PC-3 (cell line): ENCODE measurements at regions not wholly inside any gene's neighbourhood (a gene's known extent, or its start where the extent isn't known, plus 50 kb on each side); places are given as distances from the start of the nearest gene placed in this dataset.
A peak's percentile ranks its signal among the peaks of the same experiment; 100 is the strongest.

Source experiments
- ATAC-seq: fragments of 200-7000 bp; cut with Tn5 transposase; 2 replicates; pipeline ENCODE4 v1.9.1; 2020; ENCODE audit warnings: mild to moderate bottlenecking, moderate library complexity
- BruUV-seq: library from RNA; stranded (reverse); fragments of 400-500 nt; replicated peaks from 2 replicates; lab custom pipeline; 2021; lab: Mats Ljungman, UMichigan
- CTCF ChIA-PET: fragments of 300-600 bp; sonication (Branson Sonifier 250); formaldehyde crosslinking; loops from one replicate; lab custom pipeline; 2022; ENCODE audit warnings: antibody characterized with exemption; lab: Charles Lee
- POLR2A ChIA-PET: fragments of 300-600 bp; sonication (Branson Sonifier 250); formaldehyde crosslinking; loops from one replicate; lab custom pipeline; 2022; ENCODE audit warnings: antibody characterized with exemption; ENCODE audit not compliant: unreplicated experiment; lab: Charles Lee
- DNase-seq: peaks from one replicate; pipeline ENCODE4 v3.0.0-alpha.2; 2015
- H2AFZ ChIP-seq: fragments of 300-600 bp; sonication (generic); 2 replicates; pipeline ENCODE4 v1.6.0; 2016; ENCODE audit warnings: antibody characterized with exemption, low read length
- H3F3A ChIP-seq: fragments of 300-600 bp; sonication (generic); one replicate; pipeline ENCODE4 v1.6.0; 2017; ENCODE audit warnings: antibody characterized with exemption, low read length, control low read depth, mild to moderate bottlenecking; ENCODE audit not compliant: unreplicated experiment
- H3K27ac ChIP-seq: fragments of 300-600 bp; sonication (generic); 2 replicates; pipeline ENCODE4 v1.5.1; 2016; ENCODE audit warnings: mild to moderate bottlenecking, low read length
- H3K27me3 ChIP-seq: fragments of 300-600 bp; sonication (generic); 2 replicates; pipeline ENCODE4 v1.6.1; 2016; ENCODE audit warnings: low read length, mixed read lengths
- H3K36me3 ChIP-seq: fragments of 300-600 bp; sonication (generic); 2 replicates; pipeline ENCODE4 v1.6.1; 2016; ENCODE audit warnings: low read depth, mixed run types, low read length, mixed read lengths
- H3K4me1 ChIP-seq: fragments of 300-600 bp; sonication (generic); 2 replicates; pipeline ENCODE4 v1.5.1; 2016; ENCODE audit warnings: low read length; ENCODE audit not compliant: insufficient read depth
- H3K4me2 ChIP-seq: fragments of 300-600 bp; sonication (generic); 2 replicates; pipeline ENCODE4 v1.6.0; 2016; ENCODE audit warnings: low read length
- H3K4me3 ChIP-seq: fragments of 300-600 bp; sonication (generic); 2 replicates; pipeline ENCODE4 v1.5.1; 2016; ENCODE audit warnings: mild to moderate bottlenecking, low read length, mixed read lengths
- H3K79me2 ChIP-seq: fragments of 300-600 bp; sonication (generic); 2 replicates; pipeline ENCODE4 v1.6.1; 2017; ENCODE audit warnings: low read length, mixed read lengths
- H3K9ac ChIP-seq: fragments of 300-600 bp; sonication (generic); 2 replicates; pipeline ENCODE4 v1.6.0; 2016; ENCODE audit warnings: mild to moderate bottlenecking, low read length
- H3K9me2 ChIP-seq: fragments of 300-600 bp; sonication (generic); replicated peaks from 2 replicates; pipeline ENCODE4 v1.6.1; 2016; ENCODE audit warnings: mixed run types, low read length, mixed read lengths
- H3K9me3 ChIP-seq: fragments of 300-600 bp; sonication (generic); 2 replicates; pipeline ENCODE4 v1.6.1; 2016; ENCODE audit warnings: low read length, mixed read lengths
- H4K20me1 ChIP-seq: fragments of 300-600 bp; sonication (generic); 2 replicates; pipeline ENCODE4 v1.6.1; 2016; ENCODE audit warnings: low read length, mixed read lengths
- CTCF ChIP-seq: fragments of 300-600 bp; sonication (generic); conservative IDR thresholded peaks from 2 replicates; pipeline ENCODE4 v1.5.1; 2017; ENCODE audit warnings: antibody characterized with exemption, low read depth, mild to moderate bottlenecking, low read length
- EZH2 ChIP-seq: fragments of 300-600 bp; sonication (generic); IDR thresholded peaks from one replicate; pipeline ENCODE4 v1.6.1; 2017; ENCODE audit warnings: antibody characterized with exemption, mild to moderate bottlenecking, low read length; ENCODE audit not compliant: unreplicated experiment
- EZH2phosphoT487 ChIP-seq: fragments of 300-600 bp; sonication (generic); IDR thresholded peaks from 2 replicates; pipeline ENCODE4 v1.6.1; 2018; ENCODE audit warnings: mild to moderate bottlenecking, antibody characterized with exemption, low read length, borderline replicate concordance
- intact Hi-C: fragments of 100-400 bp; cut with micrococcal nuclease; formaldehyde crosslinking; loops from 2 replicates; pipeline ENCODE4 v1.9.0; 2023

GRCh38 chr15:81789403-81789802, 256.4 kb downstream of the MEX3B start:
- no peak overlapping the region for H3K9ac ChIP-seq
- no peaks in the 10 kb centered on the region for H4K20me1 ChIP-seq
- no peaks in the 10 kb centered on the region for H3F3A ChIP-seq
- ATAC-seq (no peak), DNase-seq (no peak)
- TF ChIP-seq CTCF (no peak), EZH2phosphoT487 (no peak), EZH2 (no peak)
- H2AFZ ChIP-seq = no peak overlapping the region
- ChIA-PET CTCF (no interaction called here), POLR2A (no interaction called here)
- no peak overlapping the region for H3K27ac ChIP-seq
- peaks cover 53% of the 10 kb centered on the region for H3K27me3 ChIP-seq
- no peaks in the 10 kb centered on the region for H3K4me1 ChIP-seq
- H3K9me2 ChIP-seq = no peaks in the 10 kb centered on the region
- H3K4me3 ChIP-seq = no peak overlapping the region
- H3K9me3 ChIP-seq = no peaks in the 10 kb centered on the region
- no peak overlapping the region for H3K4me2 ChIP-seq
- no peaks in the 10 kb centered on the region for H3K79me2 ChIP-seq
- no peaks in the 10 kb centered on the region for H3K36me3 ChIP-seq
- no TSS peak for BruUV-seq
- intact Hi-C loops = no loop called here

GRCh38 chr15:81786776-81787175, 259.0 kb downstream of the MEX3B start:
- CTCF ChIA-PET = no interaction called here
- intact Hi-C loops = no loop called here

GRCh38 chr15:81785679-81786078, 260.1 kb downstream of the MEX3B start:
- POLR2A ChIA-PET = no interaction called here
- ATAC-seq = no peak
- Histone ChIP-seq H3K4me2 (no peak overlapping the region), H3F3A (no peaks in the 10 kb centered on the region), H4K20me1 (no peaks in the 10 kb centered on the region), H3K9me3 (no peaks in the 10 kb centered on the region), H3K4me3 (no peak overlapping the region), H3K9ac (no peak overlapping the region), H3K79me2 (no peaks in the 10 kb centered on the region), H3K9me2 (no peaks in the 10 kb centered on the region), H3K27ac (no peak overlapping the region), H3K27me3 (peaks cover 65% of the 10 kb centered on the region), H3K36me3 (no peaks in the 10 kb centered on the region), H3K4me1 (no peaks in the 10 kb centered on the region), H2AFZ (no peak overlapping the region)
- CTCF ChIA-PET = no interaction called here
- 0 out of 2 replicates have a peak, but pooled peaks have one; percentile 15 for TF ChIP-seq CTCF
- no peak for TF ChIP-seq EZH2phosphoT487
- no TSS peak for BruUV-seq
- intact Hi-C loops = no loop called here
- DNase-seq = no peak

More at GRCh38 chr15:81786776-81787175, 259.0 kb downstream of the MEX3B start:
- H3K27ac ChIP-seq = no peak overlapping the region
- no TSS peak for BruUV-seq
- ATAC-seq = no peak
- no peak overlapping the region for H3K9ac ChIP-seq
- no peak overlapping the region for H3K4me2 ChIP-seq
- no peaks in the 10 kb centered on the region for H3F3A ChIP-seq
- H3K36me3 ChIP-seq = no peaks in the 10 kb centered on the region
- no peaks in the 10 kb centered on the region for H4K20me1 ChIP-seq
- H3K4me3 ChIP-seq = no peak overlapping the region
- no peak for DNase-seq
- H3K27me3 ChIP-seq = peaks cover 65% of the 10 kb centered on the region
- TF ChIP-seq EZH2 (no peak), EZH2phosphoT487 (no peak), CTCF (no peak)
- H2AFZ ChIP-seq = no peak overlapping the region
- POLR2A ChIA-PET = no interaction called here
- no peaks in the 10 kb centered on the region for H3K4me1 ChIP-seq
- no peaks in the 10 kb centered on the region for H3K9me2 ChIP-seq
- no peaks in the 10 kb centered on the region for H3K79me2 ChIP-seq
- H3K9me3 ChIP-seq = no peaks in the 10 kb centered on the region
